ENCODE measurements at regions not wholly inside any gene's neighbourhood (a gene's known extent, or its start where the extent isn't known, plus 50 kb on each side); places are given as distances from the start of the nearest gene placed in this dataset.

GRCh38 chr6:97460394-97461080 lies 177.5 kb upstream of the MMS22L start:
- WGBS: 79% methylated on average over 7 of the region's 7 CpGs
- Histone ChIP-seq H3K4me1 (no peaks in the 10 kb centered on the region), H3K9me3 (no peaks in the 10 kb centered on the region), H3K27ac (no peak overlapping the region), H3K4me3 (no peak overlapping the region), H3K36me3 (no peaks in the 10 kb centered on the region), H3K27me3 (no peaks in the 10 kb centered on the region)
- TF ChIP-seq POLR2A (IDR thresholded peaks at IDR 0.05) (no peak), CTCF (IDR thresholded peaks at IDR 0.05) (no peak), EP300 (IDR thresholded peaks at IDR 0.05) (no peak), POLR2AphosphoS5 (IDR thresholded peaks at IDR 0.05) (no peak)
- DNase-seq (ENCODE audit: low spot score in 2 of 2): no peak

- Histone ChIP-seq H3K9me3 (no peaks in the 10 kb centered on the region), H3K36me3 (no peaks in the 10 kb centered on the region), H3K27ac (no peak overlapping the region), H3K4me1 (no peaks in the 10 kb centered on the region), H3K4me3 (no peak overlapping the region), H3K27me3 (no peaks in the 10 kb centered on the region)
- no peak for TF ChIP-seq POLR2AphosphoS5 (IDR thresholded peaks at IDR 0.05)
- TF ChIP-seq EP300 (IDR thresholded peaks at IDR 0.05): no peak
- TF ChIP-seq POLR2A (IDR thresholded peaks at IDR 0.05): no peak
- no peak for TF ChIP-seq CTCF (IDR thresholded peaks at IDR 0.05)
- WGBS: 32% methylated on average over 3 of the region's 3 CpGs
- no peak for DNase-seq (ENCODE audit: low spot score in 2 of 2)
Measured at GRCh38 chr6:97461218-97461617, 178.2 kb upstream of the MMS22L start.

GRCh38 chr6:97462031-97462430 lies 179.0 kb upstream of the MMS22L start:
- Histone ChIP-seq H3K4me3 (no peak overlapping the region), H3K4me1 (no peaks in the 10 kb centered on the region), H3K9me3 (no peaks in the 10 kb centered on the region), H3K27ac (no peak overlapping the region), H3K36me3 (no peaks in the 10 kb centered on the region), H3K27me3 (no peaks in the 10 kb centered on the region)
- no peak for DNase-seq (ENCODE audit: low spot score in 2 of 2)
- TF ChIP-seq POLR2A (IDR thresholded peaks at IDR 0.05) (no peak), EP300 (IDR thresholded peaks at IDR 0.05) (no peak), POLR2AphosphoS5 (IDR thresholded peaks at IDR 0.05) (no peak), CTCF (IDR thresholded peaks at IDR 0.05) (no peak)
- WGBS: 60% methylated on average over 3 of the region's 3 CpGs

GRCh38 chr6:97462938-97463598 lies 180.1 kb upstream of the MMS22L start:
- no peaks in the 10 kb centered on the region for H3K4me1 ChIP-seq
- H3K27ac ChIP-seq: no peak overlapping the region
- 62% methylated on average over 4 of the region's 4 CpGs for WGBS
- no peak for DNase-seq (ENCODE audit: low spot score in 2 of 2)
- TF ChIP-seq POLR2AphosphoS5 (IDR thresholded peaks at IDR 0.05) (no peak), POLR2A (IDR thresholded peaks at IDR 0.05) (no peak), EP300 (IDR thresholded peaks at IDR 0.05) (no peak), CTCF (IDR thresholded peaks at IDR 0.05) (no peak)
- H3K27me3 ChIP-seq: no peaks in the 10 kb centered on the region
- H3K36me3 ChIP-seq: no peaks in the 10 kb centered on the region
- no peak overlapping the region for H3K4me3 ChIP-seq
- H3K9me3 ChIP-seq: no peaks in the 10 kb centered on the region

GRCh38 chr6:97465877-97466561 lies 183.0 kb upstream of the MMS22L start:
- Histone ChIP-seq H3K4me1 (no peaks in the 10 kb centered on the region), H3K27me3 (no peaks in the 10 kb centered on the region), H3K9me3 (no peaks in the 10 kb centered on the region), H3K4me3 (no peak overlapping the region), H3K36me3 (no peaks in the 10 kb centered on the region), H3K27ac (no peak overlapping the region)
- no peak for DNase-seq (ENCODE audit: low spot score in 2 of 2)
- TF ChIP-seq POLR2AphosphoS5 (IDR thresholded peaks at IDR 0.05) (no peak), POLR2A (IDR thresholded peaks at IDR 0.05) (no peak), CTCF (IDR thresholded peaks at IDR 0.05) (no peak), EP300 (IDR thresholded peaks at IDR 0.05) (no peak)
- 36% methylated on average over 6 of the region's 6 CpGs for WGBS
